HG03460 (cell line): ENCODE measurements at regions not wholly inside any gene's neighbourhood (a gene's known extent, or its start where the extent isn't known, plus 50 kb on each side); places are given as distances from the start of the nearest gene placed in this dataset.
"Not testable (repeated sequence)": the region's sequence is repeated elsewhere in the genome, so short reads cannot be mapped to it uniquely, and the experiment has no call there.

Experiments
- ATAC-seq: cut with Tn5 transposase; IDR thresholded peaks from one replicate; pipeline ENCODE4 v1.9.1; 2021; ENCODE audit not compliant: unreplicated experiment

- ATAC-seq = no peak
These were observed 157.8 kb upstream of the TENT5A start for GRCh38 chr6:81909981-81910900.

DNA sequence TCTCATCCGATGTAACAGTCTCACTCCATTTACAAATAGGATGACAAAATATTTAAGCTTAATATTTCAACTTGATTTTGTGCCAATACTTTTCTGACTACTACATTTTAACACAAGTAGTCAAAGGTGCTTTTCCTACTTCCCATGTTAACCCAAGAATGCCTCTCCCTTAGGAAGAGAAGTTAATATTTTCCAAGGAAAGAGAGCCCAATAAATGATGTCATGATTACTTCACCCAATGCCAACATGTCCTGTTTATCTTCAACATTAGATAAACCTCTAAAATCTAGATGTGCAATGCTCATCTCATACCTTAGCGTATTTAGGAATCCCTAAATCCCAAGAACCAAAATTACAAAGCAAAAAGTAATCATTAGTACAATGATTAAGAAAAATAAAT is 156.7 kb upstream of the TENT5A start:
- no peak for ATAC-seq

DNA sequence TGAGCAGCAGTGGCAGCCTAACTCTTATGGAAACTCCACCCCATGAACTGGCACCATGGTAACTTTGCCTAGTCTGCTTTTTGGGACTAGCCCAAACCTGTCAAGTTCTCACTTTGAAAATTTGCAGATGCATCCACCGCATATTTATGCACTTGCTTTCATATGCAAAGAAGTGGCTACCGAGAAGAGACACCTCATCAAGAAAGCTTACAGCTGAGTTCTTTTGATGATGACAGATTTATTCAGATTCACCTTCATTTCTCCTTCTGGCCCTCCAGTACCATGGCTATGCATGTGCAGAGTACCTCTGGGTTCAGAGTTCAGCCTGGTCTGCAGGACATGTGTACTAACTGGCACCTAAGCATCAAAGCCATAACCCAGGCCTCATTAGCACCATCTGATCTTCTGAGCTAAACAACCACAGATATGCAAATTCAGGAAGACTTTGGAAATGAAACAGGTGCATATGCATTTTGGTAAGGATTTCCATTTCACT is 154.3 kb upstream of the TENT5A start:
- no peak for ATAC-seq

DNA sequence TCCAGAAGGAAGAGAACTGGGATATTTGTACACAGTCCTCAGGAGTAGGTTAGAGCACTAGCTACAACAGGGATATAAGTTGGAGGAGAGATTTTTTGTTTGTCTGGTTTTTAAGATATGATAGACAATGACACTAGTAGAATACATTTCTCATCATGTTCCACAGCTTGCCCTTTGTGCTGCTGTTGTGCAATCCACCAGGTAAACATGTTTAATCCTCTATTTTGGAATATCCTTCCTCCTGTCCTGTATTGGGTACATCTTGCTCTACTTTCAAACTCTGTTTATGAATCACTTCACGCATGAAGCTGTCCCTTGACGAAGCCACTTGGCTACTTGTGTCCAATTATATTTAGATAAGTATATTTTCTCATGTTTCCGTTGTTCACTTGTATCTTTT is 153.6 kb upstream of the TENT5A start:
- no peak for ATAC-seq

GRCh38 chr6:81901551-81901966 is 149.1 kb upstream of the TENT5A start:
- no peak for ATAC-seq

DNA sequence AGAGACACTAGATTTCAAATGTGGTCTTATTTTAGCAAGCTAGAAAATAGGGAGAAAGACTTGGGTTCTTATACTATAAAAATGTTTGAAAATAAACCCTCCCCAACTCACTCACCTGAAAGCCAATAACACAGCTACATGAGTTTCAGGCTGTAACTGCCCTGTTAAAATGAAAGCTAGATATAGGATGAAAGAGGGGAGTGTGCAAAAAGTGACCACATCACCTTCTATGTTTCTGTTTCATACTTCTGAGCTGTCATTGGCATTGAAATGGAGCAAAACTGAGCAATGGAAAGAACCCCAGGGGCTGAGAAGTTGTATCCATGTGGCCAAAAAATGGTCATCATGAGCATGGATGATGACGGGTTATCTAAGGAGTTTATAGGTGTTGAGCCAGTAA is 148.1 kb upstream of the TENT5A start:
- ATAC-seq = peak; percentile 75

DNA sequence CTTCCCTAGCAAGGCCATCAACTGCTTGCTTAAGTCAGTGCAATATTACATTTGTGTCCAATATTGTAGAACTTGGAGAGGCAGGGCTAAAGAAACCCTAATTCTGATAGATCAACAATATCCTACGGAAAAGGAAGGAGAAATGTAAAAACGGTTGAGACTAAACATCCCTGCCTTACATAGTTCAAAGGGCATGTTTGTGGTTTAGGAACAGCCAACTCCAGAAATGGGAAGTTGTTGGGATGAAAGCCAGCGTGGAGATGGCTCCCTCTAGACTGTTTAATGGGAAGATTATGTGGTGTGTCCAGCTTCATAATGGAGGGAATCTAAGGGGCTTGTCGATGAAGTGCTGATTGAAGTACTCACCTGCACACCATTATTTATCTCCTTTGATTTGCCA is 145.3 kb upstream of the TENT5A start:
- no peak for ATAC-seq

GRCh38 chr6:81896525-81897503 is 144.3 kb upstream of the TENT5A start:
- no peak for ATAC-seq

DNA sequence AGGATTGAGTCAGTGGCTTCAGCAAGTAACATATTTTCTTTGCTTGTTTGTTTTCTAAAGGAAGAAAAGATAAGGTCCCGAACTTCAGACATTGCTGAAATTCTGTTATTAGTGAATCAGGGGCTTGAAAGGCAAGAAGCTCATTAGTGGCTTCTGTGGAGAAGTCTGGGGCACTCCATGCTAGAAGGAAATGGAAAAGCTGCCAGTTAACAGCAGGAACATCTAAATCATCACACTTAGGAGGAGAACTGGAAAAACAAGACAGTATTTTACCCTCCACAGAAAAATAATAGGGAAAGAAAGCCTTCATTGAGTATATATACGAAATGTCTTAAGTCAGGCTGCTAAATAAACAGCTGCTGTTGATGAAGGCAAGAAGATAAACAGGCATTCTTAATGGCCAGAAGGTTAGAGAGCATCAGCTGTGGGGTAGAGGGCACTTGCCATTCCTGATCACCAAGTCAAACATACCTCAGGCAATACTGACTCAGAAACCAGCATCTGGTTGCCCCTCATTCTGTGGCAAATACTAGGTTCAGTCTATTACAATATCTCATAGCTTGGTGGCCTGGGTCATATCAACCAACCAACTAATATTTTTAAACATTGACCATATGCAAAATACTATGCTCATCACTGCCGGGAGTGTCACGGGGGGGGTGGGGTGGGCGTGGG is 143.2 kb upstream of the TENT5A start:
- ATAC-seq = no peak

- no peak for ATAC-seq
These were observed 142.3 kb upstream of the TENT5A start for GRCh38 chr6:81894788-81895271.

DNA sequence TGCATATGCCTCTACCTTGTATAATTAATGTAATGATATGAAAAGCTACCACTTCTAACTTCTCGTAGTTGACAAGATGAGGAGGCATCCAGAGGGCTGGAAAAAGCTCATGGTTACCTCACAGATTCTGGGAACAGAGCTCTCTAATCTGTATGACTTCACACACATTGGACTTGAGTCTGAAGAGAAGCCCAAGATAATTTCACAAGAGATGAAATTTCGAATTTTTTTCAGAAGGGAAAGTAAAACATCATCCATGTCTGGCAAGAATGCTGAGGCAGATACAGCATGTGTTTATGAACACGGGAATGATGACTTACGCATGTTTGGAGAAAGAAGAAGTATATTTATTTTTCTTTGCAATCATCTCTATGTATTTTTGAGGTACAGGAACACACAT is 141.8 kb upstream of the TENT5A start:
- no peak for ATAC-seq

- ATAC-seq = no peak
These were observed 140.4 kb upstream of the TENT5A start for GRCh38 chr6:81892891-81893290.

DNA sequence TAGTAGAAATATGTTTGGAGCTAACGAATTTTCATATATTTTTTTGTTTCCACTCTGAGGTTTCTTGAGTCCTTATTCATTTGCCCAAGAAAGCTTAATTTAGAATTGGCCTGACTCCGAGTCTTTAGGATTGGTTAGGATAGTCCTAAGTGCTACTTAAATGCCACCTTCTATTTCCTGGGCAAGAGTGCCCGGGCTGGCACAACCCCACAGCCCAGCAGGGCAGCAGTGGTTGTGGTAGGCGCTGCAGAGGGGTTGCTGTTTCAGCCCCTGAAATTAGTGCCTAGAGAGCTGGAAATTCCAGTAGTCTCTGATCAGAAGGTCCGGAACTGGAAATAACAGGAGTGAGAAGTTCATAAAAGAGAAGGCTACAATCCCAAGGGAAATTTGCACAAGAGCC is 139.4 kb upstream of the TENT5A start:
- no peak for ATAC-seq

DNA sequence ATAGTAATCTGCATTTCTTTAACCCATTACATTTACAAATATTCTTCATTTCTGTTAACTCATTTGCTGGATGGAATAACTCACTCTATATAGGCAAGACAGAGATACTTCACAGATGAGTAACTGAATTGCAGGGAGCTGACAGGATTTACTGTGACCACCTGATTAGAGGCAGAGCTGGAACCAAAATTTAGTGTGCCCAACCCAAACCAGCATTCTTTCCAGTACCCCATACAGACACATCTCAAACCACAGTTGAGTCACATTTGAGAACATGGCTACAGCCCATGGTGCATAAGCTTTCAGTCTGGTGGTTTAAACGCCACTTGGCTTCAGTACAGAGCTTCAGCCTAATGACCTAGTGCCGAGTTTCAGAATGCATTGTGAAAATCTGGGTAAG is 138.4 kb upstream of the TENT5A start:
- ATAC-seq = no peak

DNA sequence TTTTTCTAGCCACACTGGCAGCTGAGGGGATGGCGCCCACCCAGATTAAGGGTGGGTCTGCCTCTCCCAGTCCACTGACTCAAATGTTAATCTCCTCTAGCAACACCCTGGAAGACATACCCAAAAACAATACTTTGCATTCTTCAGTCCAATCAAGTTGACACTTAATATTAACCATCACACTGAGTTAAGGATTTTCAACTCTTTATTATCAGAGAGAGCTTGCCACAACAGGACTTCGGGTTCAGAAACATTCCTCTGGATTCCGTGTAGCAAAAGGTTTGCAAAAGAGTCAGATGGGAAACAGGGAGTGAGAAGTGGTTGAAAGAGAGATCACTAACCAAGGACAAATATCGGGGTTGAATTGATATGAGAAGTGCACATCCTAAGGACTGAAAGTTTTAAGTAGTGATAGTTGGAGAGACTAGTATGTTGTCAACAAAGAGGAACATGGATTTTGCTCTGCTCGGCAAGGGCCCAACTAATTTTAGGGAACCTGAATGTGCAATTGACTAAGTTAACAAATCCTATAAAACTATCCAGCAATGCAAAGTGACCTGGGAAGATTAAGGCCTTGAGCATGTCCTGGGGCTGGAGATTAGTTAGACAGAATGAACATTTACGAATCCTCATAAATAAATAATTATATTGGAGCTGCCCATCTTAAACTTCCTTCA is 137.0 kb upstream of the TENT5A start:
- no peak for ATAC-seq

DNA sequence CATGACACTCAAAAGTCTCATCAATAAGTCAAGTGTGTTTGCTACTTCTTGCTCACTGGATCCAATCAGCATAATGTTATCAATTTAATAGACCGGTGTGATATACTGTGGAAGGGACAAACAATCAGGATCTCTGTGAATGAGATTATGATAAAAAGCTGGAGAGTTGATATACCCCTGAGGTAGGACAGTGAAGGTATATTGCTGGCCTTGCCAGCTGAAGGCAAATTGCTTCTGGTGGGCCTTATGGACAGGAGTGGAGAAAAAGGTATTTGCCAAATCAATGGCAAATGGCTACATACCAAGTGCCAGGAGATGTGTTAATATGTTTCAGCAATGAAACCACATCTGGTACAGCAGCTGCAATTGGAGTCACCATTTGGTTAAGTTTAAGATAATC is 134.4 kb upstream of the TENT5A start:
- ATAC-seq = not testable (repeated sequence)

GRCh38 chr6:81886157-81886556 is 133.7 kb upstream of the TENT5A start:
- ATAC-seq = no peak

GRCh38 chr6:81881660-81882059 is 129.2 kb upstream of the TENT5A start:
- ATAC-seq = no peak

DNA sequence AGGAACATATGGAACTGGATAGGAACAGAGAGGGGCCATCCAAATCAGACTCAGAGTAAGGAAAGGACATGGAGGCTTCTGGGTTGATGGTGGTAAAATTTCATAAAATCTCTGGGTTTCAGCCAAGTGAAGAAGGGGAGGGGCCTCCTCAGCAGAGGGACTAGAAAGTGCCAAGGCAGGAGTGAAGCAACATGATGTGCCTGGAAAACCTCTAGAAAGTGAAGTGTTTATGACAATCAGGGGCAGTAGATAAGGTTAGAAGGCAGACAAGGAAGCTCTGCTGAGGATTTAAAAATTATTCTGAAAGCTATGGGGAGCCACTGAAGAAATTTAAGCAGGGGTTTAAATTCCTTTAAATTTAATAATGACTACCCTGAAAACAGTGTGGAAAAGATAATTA is 126.0 kb upstream of the TENT5A start:
- no peak for ATAC-seq

GRCh38 chr6:81876971-81877370 is 124.5 kb upstream of the TENT5A start:
- no peak for ATAC-seq
